Heart right ventricle (tissue), 16 donors: ENCODE measurements at regions not wholly inside any gene's neighbourhood (a gene's known extent, or its start where the extent isn't known, plus 50 kb on each side); places are given as distances from the start of the nearest gene placed in this dataset.

Experiments used
- ATAC-seq, 8 donors: fragments of 200-7000 bp; cut with Tn5 transposase; one replicate each; pipeline ENCODE4 v1.9.1; 2020; ENCODE audit warnings: mild to moderate bottlenecking in 8 of 8, moderate library complexity in 8 of 8, moderate number of reproducible peaks in 1 of 8
- DNase-seq, 2 donors: peaks; one replicate each; pipeline ENCODE4 v3.0.0-alpha.2; 2020
- H3K27ac ChIP-seq, 10 donors: fragments of 200-600 bp; sonication (generic) in 2 of 10; one replicate each; pipeline versions ENCODE4 v1.5.0 to v1.8.0; 2020 to 2022; ENCODE audit warnings: mild to moderate bottlenecking in 3 of 10
- H3K27me3 ChIP-seq, 7 donors: fragments of 200-600 bp; one replicate each; pipeline ENCODE4 v1.8.0; 2021 to 2022; ENCODE audit warnings: mild to moderate bottlenecking in 2 of 7
- H3K36me3 ChIP-seq, 9 donors: fragments of 200-600 bp; sonication (generic) in 1 of 9; one replicate each; pipeline versions ENCODE4 v1.5.0 to v1.8.0; 2020 to 2022; ENCODE audit warnings: mild to moderate bottlenecking in 2 of 9
- H3K4me1 ChIP-seq, 9 donors: fragments of 200-600 bp; sonication (generic) in 1 of 9; one replicate each; pipeline versions ENCODE4 v1.5.0 to v1.8.0; 2020 to 2022; ENCODE audit warnings: mild to moderate bottlenecking in 4 of 9
- H3K4me3 ChIP-seq, 10 donors: fragments of 200-600 bp; sonication (generic) in 2 of 10; one replicate each; pipeline versions ENCODE4 v1.5.0 to v1.8.0; 2020 to 2022; ENCODE audit warnings: mild to moderate bottlenecking in 7 of 10, moderate library complexity in 2 of 10
- H3K9me3 ChIP-seq, 11 donors: fragments of 200-600 bp in 10 of 11; sonication (generic) in 2 of 11; one replicate each; pipeline versions ENCODE4 v1.5.0 to v1.8.0; 2013 to 2022; ENCODE audit warnings: mild to moderate bottlenecking in 2 of 11, control low read depth in 1 of 11, moderate library complexity in 1 of 11
- WGBS, 2 donors: extraction: QIAGEN DNeasy Blood & Tissue Kit; methylation state at CpG; one replicate each; pipeline ENCODE4 v1.1.7; 2013; ENCODE audit warnings: inconsistent platforms in 1 of 2; 5-methylcytosine and 5-hydroxymethylcytosine counted together
- intact Hi-C, 10 donors: fragments of 100-400 bp; cut with DNase I; formaldehyde crosslinking; loops; one replicate each; pipeline versions ENCODE4 v1.11.1 to v1.14.2; 2022
- TF ChIP-seq, protein P1 (sequence below), 9 donors: fragments of 200-600 bp; sonication (generic) in 2 of 9; IDR thresholded peaks; one replicate each; pipeline versions ENCODE4 v1.5.0 to v1.8.0; 2021 to 2022; ENCODE audit warnings: antibody characterized with exemption in 9 of 9, mild to moderate bottlenecking in 5 of 9, moderate library complexity in 1 of 9
- donor health status: Arrhythmogenic right ventricular cardiomyopathy.
- donor health status: ischemic (EF 13 %, LVEDD 7.1; RV severe dilation, severe dysfunction).
- donor health status: healthy with polysubstance abuse.
- donor health status: DM: no; HTN: yes; CAD: no.
- donor health status: DM: no; HTN: no; CAD: no.
- donor health status: ischemic (EF 25% LVEDD 6.9; RV normal size, moderate dysfunction).
- donor health status: ischemic (EF 25% LVEDD 5.7; RV mildly dilated, moderate dysfunction).
- donor health status: healthy.
- donor health status: DM: yes; HTN: yes; CAD: no.
- donor health status: Ischemic cardiomyopathy.
- donor health status: ischemic (EF 35%, LVEDD 5.7; RV mildly dilated, moderate dysfunction).
- donor health status: nonischemic (EF 11% LVEDD 7.7; RV severe dilation, severe dysfunction).
- donor health status: DM: yes; HTN: yes; CAD: no.
- donor health status: PGD.
- donor health status: ischemic (EF 29% LVEDD 5.4; RV normal size, mild dysfunction).
- donor health status: nonischemic (EF 23%, LVEDD 6.1; RV moderate dilation, normal function).

- no peak overlapping the region for H3K27ac ChIP-seq
- no peaks in the 10 kb centered on the region for H3K9me3 ChIP-seq
- WGBS, 2 donors: 41 to 66% methylated on average over 2 of the region's 2 CpGs
- TF ChIP-seq, protein P1, sequence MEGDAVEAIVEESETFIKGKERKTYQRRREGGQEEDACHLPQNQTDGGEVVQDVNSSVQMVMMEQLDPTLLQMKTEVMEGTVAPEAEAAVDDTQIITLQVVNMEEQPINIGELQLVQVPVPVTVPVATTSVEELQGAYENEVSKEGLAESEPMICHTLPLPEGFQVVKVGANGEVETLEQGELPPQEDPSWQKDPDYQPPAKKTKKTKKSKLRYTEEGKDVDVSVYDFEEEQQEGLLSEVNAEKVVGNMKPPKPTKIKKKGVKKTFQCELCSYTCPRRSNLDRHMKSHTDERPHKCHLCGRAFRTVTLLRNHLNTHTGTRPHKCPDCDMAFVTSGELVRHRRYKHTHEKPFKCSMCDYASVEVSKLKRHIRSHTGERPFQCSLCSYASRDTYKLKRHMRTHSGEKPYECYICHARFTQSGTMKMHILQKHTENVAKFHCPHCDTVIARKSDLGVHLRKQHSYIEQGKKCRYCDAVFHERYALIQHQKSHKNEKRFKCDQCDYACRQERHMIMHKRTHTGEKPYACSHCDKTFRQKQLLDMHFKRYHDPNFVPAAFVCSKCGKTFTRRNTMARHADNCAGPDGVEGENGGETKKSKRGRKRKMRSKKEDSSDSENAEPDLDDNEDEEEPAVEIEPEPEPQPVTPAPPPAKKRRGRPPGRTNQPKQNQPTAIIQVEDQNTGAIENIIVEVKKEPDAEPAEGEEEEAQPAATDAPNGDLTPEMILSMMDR (IDR thresholded peaks at IDR 0.05): no peak
- H3K4me3 ChIP-seq: no peak overlapping the region
- no peaks in the 10 kb centered on the region for H3K36me3 ChIP-seq
- DNase-seq (no peak), ATAC-seq (peak in 2 of 8 donors; percentile 42 to 62)
- H3K4me1 ChIP-seq: peaks cover 0 to 62% (median 15%) of the 10 kb centered on the region in 9 donors
- intact Hi-C loops: loop anchor here in 3 of 10 donors (10.0 kb wide), 3 partner anchors 68 to 228 kb away; no protein-coding TSS in a partner anchor
- H3K27me3 ChIP-seq: no peaks in the 10 kb centered on the region
Measured at GRCh38 chr7:18292584-18292983, 203.0 kb upstream of the HDAC9 start.

DNA sequence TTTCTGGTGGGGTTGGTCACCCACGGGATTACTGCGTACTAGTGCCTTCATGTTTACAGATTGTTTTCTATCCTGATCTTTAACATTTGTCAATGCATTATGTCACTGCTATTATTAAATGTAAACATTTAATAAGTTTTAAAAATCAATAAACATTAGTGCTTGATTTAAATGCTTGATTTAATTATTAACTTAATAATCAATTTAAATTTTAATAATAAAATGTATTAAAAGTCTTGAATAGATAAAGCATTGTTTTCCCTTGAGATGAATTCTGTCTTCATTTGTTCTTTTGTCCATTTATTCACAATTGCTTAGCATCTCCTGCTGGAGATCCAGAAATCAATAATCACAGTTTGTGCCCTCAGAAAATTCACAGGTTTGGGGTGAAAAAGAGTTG lies 201.8 kb upstream of the HDAC9 start:
- H3K27me3 ChIP-seq: no peaks in the 10 kb centered on the region
- no peaks in the 10 kb centered on the region for H3K36me3 ChIP-seq
- ATAC-seq (no peak), DNase-seq (no peak)
- H3K27ac ChIP-seq: no peak overlapping the region
- peaks cover 0 to 56% (median 15%) of the 10 kb centered on the region in 9 donors for H3K4me1 ChIP-seq
- 88 to 97% methylated on average over 2 of the region's 2 CpGs for WGBS, 2 donors
- intact Hi-C loops: loop anchor here in 3 of 10 donors (10.0 kb wide), 3 partner anchors 69 to 229 kb away; no protein-coding TSS in a partner anchor
- no peaks in the 10 kb centered on the region for H3K9me3 ChIP-seq
- no peak overlapping the region for H3K4me3 ChIP-seq
- TF ChIP-seq, protein P1 (IDR thresholded peaks at IDR 0.05): no peak

DNA sequence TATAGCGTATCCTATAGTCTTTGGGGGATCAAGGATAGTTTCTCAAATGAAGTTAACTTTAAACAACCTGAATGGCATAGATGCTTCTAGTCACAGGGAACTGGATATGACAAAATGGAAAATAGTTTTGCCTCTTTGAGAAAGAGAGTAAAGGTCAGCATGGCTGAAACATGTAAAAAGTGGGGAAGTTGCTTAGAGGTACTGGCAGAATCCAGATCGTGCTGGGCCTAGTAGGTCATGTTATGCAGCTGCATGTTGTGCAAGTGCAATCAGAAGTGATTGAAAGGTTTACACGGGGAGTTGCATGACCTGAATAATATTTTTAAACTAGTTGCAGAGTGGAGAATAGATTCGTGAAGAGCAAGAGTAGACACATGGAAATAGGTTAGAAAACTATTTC lies 201.1 kb upstream of the HDAC9 start:
- Histone ChIP-seq H3K9me3 (no peaks in the 10 kb centered on the region), H3K27ac (no peak overlapping the region), H3K4me1 (peaks cover 0 to 54% (median 13%) of the 10 kb centered on the region in 9 donors), H3K4me3 (no peak overlapping the region), H3K27me3 (no peaks in the 10 kb centered on the region), H3K36me3 (no peaks in the 10 kb centered on the region)
- 58 to 62% methylated on average over 4 of the region's 4 CpGs for WGBS, 2 donors
- TF ChIP-seq, protein P1 (IDR thresholded peaks at IDR 0.05): no peak
- intact Hi-C loops: loop anchor here in 3 of 10 donors (10.0 kb wide), 3 partner anchors 70 to 230 kb away; no protein-coding TSS in a partner anchor
- ATAC-seq (peak in 3 of 8 donors; percentile 20 to 39 (median 31)), DNase-seq (no peak)

DNA sequence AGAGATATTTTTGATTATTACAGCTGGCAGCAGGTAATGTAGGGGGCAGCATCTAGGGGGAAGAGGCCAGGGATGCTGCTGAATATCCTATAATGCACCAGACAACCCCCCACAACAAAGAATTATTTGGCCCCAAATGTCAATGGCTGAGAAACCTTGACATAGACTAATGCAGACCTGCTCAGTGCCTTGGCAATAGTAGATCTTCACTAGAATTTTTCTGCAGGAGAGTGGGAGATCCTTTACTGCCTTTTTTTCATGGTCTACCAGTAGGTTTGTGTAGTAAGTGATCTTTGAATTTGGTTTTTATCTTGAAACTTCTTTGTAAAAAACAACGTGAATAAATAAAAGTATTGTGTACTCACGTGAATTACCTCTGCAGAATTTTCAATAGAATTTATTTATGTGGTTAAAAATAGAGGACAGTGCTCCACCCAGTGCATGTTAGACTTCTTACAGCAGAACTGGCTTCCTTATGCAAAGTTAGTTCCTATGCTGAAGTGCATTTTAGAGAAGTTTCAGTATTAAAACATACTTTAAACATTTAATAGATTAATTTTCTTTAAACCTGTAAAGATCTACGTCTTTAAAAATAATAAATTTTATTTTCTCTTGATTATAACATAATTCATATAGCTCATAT lies 199.6 kb upstream of the HDAC9 start:
- H3K4me1 ChIP-seq: peaks cover 0 to 39% (median 0%) of the 10 kb centered on the region in 9 donors
- no peak overlapping the region for H3K27ac ChIP-seq
- intact Hi-C loops: loop anchor here in 4 of 10 donors (5.0 to 10.0 kb wide), 4 partner anchors 71 to 234 kb away; no protein-coding TSS in a partner anchor
- H3K27me3 ChIP-seq: no peaks in the 10 kb centered on the region
- no peaks in the 10 kb centered on the region for H3K9me3 ChIP-seq
- TF ChIP-seq, protein P1 (IDR thresholded peaks at IDR 0.05): peak in 6 of 9 donors; percentile 15 to 52 (median 42)
- DNase-seq (no peak), ATAC-seq (peak in 1 of 8 donors; percentile 56)
- WGBS, 2 donors: 57 to 66% methylated on average over 3 of the region's 3 CpGs
- H3K36me3 ChIP-seq: no peaks in the 10 kb centered on the region
- H3K4me3 ChIP-seq: no peak overlapping the region
